DOHH2 (cell line): ENCODE measurements at regions not wholly inside any gene's neighbourhood (a gene's known extent, or its start where the extent isn't known, plus 50 kb on each side); places are given as distances from the start of the nearest gene placed in this dataset.

Source experiments
- H3F3A ChIP-seq: fragments of 200-600 bp; sonication (generic), shearing (Covaris generic); 2 replicates; pipeline ENCODE4 v1.6.0; 2016; ENCODE audit warnings: antibody characterized with exemption, mild to moderate bottlenecking; ENCODE audit not compliant: control insufficient read depth, insufficient read depth
- H3K27ac ChIP-seq: fragments of 200-600 bp; sonication (generic); 2 replicates; pipeline ENCODE4 v1.5.1; 2014; ENCODE audit warnings: low read depth, mild to moderate bottlenecking, low read length, moderate library complexity
- H3K27me3 ChIP-seq: fragments of 200-600 bp; sonication (generic); 2 replicates; pipeline ENCODE4 v1.6.1; 2014; ENCODE audit warnings: mild to moderate bottlenecking, low read length, mixed read lengths; ENCODE audit not compliant: control insufficient read depth
- H3K36me3 ChIP-seq: fragments of 200-600 bp; sonication (generic); 2 replicates; pipeline ENCODE4 v1.6.1; 2014; ENCODE audit warnings: mild to moderate bottlenecking, low read length, moderate library complexity, mixed read lengths; ENCODE audit not compliant: control insufficient read depth
- H3K4me1 ChIP-seq: fragments of 200-600 bp; sonication (generic); 2 replicates; pipeline ENCODE4 v1.6.1; 2014; ENCODE audit warnings: mild to moderate bottlenecking, low read length, mixed read lengths; ENCODE audit not compliant: control insufficient read depth
- H3K4me2 ChIP-seq: fragments of 200-600 bp; sonication (generic); 2 replicates; pipeline ENCODE4 v1.6.0; 2014; ENCODE audit warnings: mild to moderate bottlenecking, low read length, moderate library complexity
- H3K4me3 ChIP-seq: fragments of 200-600 bp; sonication (generic); 2 replicates; pipeline ENCODE4 v1.5.1; 2014; ENCODE audit warnings: mild to moderate bottlenecking, low read length, mixed read lengths
- H3K79me2 ChIP-seq: fragments of 200-600 bp; sonication (generic); 2 replicates; pipeline ENCODE4 v1.6.1; 2014; ENCODE audit warnings: mild to moderate bottlenecking, low read length, mixed read lengths; ENCODE audit not compliant: control insufficient read depth
- H3K9me2 ChIP-seq: fragments of 200-600 bp; sonication (generic); replicated peaks from 2 replicates; pipeline ENCODE4 v1.6.1; 2014; ENCODE audit warnings: mild to moderate bottlenecking, low read length, mixed read lengths; ENCODE audit not compliant: control insufficient read depth
- H3K9me3 ChIP-seq: fragments of 200-600 bp; sonication (generic); 2 replicates; pipeline ENCODE4 v1.6.1; 2014; ENCODE audit warnings: antibody characterized with exemption, low read length, mixed read lengths; ENCODE audit not compliant: control insufficient read depth, insufficient read depth
- H4K20me1 ChIP-seq: fragments of 200-600 bp; sonication (generic); 2 replicates; pipeline ENCODE4 v1.6.0; 2014; ENCODE audit warnings: low read depth, mild to moderate bottlenecking, antibody characterized with exemption, low read length, moderate library complexity; ENCODE audit not compliant: control insufficient read depth, insufficient read depth
- CTCF ChIP-seq: fragments of 200-600 bp; sonication (generic); IDR thresholded peaks from one replicate; pipeline ENCODE4 v1.5.1; 2014; ENCODE audit warnings: antibody characterized with exemption, mild to moderate bottlenecking, low read depth, low read length; ENCODE audit not compliant: poor library complexity, severe bottlenecking
- EZH2phosphoT487 ChIP-seq: fragments of 200-600 bp; sonication (generic); IDR thresholded peaks from 2 replicates; pipeline ENCODE4 v1.6.1; 2017; ENCODE audit warnings: borderline replicate concordance, mild to moderate bottlenecking, antibody characterized with exemption, low read length, moderate library complexity, mixed read lengths

DNA sequence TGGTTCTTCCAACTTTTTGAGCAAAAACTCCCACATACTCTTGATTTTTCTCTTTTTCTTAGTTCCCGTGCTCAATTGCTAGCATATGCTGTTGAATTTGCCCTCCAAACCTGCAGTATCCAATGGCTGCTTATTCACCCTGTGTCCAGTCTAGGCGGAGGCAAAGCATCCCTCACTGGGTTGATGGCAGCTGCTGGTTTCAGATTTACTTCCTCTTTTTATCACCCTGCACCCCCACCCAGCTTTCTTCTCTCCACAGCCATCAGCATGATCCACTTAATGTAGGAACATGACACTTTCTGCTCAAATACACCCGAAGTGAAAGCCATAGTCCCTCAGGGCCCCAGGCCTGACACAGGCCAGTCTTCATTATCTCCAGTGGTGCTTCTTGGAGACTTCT lies 87.6 kb upstream of the ADARB2 start:
- no peaks in the 10 kb centered on the region; the same call in 1 of the 2 replicates for H3K27me3 ChIP-seq
- no peaks in the 10 kb centered on the region for H3K79me2 ChIP-seq
- H3K9me2 ChIP-seq: no peaks in the 10 kb centered on the region
- no peaks in the 10 kb centered on the region for H4K20me1 ChIP-seq
- H3K9me3 ChIP-seq: no peaks in the 10 kb centered on the region
- TF ChIP-seq EZH2phosphoT487 (no peak), CTCF (no peak)
- no peak overlapping the region for H3K27ac ChIP-seq
- H3K4me3 ChIP-seq: no peak overlapping the region
- no peaks in the 10 kb centered on the region for H3K36me3 ChIP-seq
- no peaks in the 10 kb centered on the region for H3F3A ChIP-seq
- H3K4me2 ChIP-seq: no peak overlapping the region
- H3K4me1 ChIP-seq: peaks cover 2% of the 10 kb centered on the region; the same call in 1 of the 2 replicates

DNA sequence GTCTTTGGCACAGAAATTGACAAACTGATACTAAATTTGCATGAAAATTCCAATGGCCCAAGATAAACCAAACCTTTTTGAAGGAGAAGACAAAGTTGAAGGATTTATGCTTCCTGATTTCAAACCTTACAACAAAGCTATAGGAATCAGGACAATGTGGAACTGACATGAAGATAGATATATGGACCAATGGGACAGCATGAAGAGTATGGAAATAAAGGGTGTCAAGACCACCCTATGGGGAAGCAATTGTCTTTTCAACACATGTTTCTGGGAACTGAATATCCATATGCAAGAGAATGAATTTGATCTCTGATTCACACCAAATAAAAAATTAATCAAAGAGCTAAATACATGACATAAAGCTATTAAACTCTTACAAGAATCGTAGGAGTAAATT lies 77.2 kb upstream of the ADARB2 start:
- Histone ChIP-seq H4K20me1 (no peaks in the 10 kb centered on the region), H3K9me3 (no peaks in the 10 kb centered on the region), H3K4me2 (no peak overlapping the region), H3K79me2 (no peaks in the 10 kb centered on the region), H3K27ac (no peak overlapping the region), H3K27me3 (no peaks in the 10 kb centered on the region), H3K4me1 (no peaks in the 10 kb centered on the region), H3F3A (no peaks in the 10 kb centered on the region), H3K36me3 (no peaks in the 10 kb centered on the region), H3K4me3 (no peak overlapping the region), H3K9me2 (no peaks in the 10 kb centered on the region)
- no peak for TF ChIP-seq EZH2phosphoT487
- no peak for TF ChIP-seq CTCF

- H3K4me1 ChIP-seq: no peaks in the 10 kb centered on the region
- H3K9me3 ChIP-seq: no peaks in the 10 kb centered on the region
- no peaks in the 10 kb centered on the region for H3K9me2 ChIP-seq
- TF ChIP-seq CTCF (no peak), EZH2phosphoT487 (no peak)
- H3K4me3 ChIP-seq: no peak overlapping the region
- H4K20me1 ChIP-seq: no peaks in the 10 kb centered on the region
- H3K27me3 ChIP-seq: no peaks in the 10 kb centered on the region
- H3K36me3 ChIP-seq: no peaks in the 10 kb centered on the region
- no peak overlapping the region for H3K27ac ChIP-seq
- H3K79me2 ChIP-seq: no peaks in the 10 kb centered on the region
- H3F3A ChIP-seq: no peaks in the 10 kb centered on the region
- no peak overlapping the region for H3K4me2 ChIP-seq
These were observed 71.9 kb upstream of the ADARB2 start for GRCh38 chr10:1809139-1809741.
